HL-60/S4 treated with phorbol 12-myristate 13-acetate at 8.2 ng/mL for 4 days and 3 days (cell line): ENCODE measurements at regions not wholly inside any gene's neighbourhood (a gene's known extent, or its start where the extent isn't known, plus 50 kb on each side); places are given as distances from the start of the nearest gene placed in this dataset.
"Not testable (repeated sequence)": the region's sequence is repeated elsewhere in the genome, so short reads cannot be mapped to it uniquely, and the experiment has no call there.

Source experiments
- in situ Hi-C: fragments of 300-500 bp; cut with MboI; formaldehyde crosslinking; loops from 2 replicates; pipeline ENCODE4 v1.15.0; 2022; ENCODE audit warnings: low sequenced_read_pairs

DNA sequence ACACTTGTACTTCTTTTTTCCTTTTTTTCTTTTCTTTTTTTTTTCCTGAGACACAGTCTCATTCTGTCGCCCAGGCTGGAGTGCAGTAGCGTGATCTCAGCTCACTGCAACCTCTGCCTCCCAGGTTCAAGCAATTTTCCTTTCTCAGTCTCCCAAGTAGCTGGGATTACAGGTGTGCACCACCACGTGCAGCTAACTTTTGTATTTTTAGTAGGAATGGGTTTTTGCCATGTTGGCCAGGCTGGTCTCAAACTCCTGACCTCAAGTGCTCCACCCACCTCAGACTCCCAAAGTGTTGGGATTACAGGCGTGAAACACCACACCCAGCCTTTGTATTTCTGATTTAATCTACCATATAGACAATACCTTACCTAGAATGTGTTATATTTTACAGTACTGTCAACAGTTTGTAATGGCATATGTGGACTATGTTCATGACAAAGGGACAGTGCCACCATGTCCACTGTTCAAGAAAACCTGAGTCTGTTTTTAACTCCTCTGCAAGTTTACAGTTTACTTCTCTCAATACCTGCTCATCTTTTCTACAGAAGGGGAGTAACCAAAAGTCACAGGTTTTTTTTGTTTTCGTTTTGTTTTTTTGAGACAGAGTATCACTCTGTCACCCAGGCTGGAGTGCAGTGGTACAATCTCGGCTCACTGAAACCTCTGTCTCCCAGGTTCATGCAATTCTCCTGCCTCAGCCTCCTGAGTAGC, 223.9 kb upstream of the KLF14 start:
- in situ Hi-C loops, result not testable (repeated sequence)

DNA sequence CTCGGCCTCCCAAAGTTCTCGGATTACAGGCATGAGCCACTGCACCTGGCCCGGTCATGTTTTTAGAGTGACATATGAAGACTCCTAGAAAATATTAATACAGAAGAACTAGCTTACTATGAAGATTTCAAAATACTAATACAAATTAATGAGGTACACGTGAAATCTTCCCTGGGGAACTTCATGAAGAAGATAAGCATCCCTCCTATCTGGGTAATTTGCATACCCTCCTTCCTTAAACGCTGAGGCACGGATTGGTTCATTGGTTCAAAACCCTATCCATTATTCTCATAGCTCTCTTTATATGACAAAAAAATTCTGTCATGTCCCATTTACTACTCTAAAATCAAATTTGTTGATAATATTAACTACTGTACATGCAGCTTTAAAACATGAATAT, 224.8 kb upstream of the KLF14 start:
- in situ Hi-C loops, result no loop called here

DNA sequence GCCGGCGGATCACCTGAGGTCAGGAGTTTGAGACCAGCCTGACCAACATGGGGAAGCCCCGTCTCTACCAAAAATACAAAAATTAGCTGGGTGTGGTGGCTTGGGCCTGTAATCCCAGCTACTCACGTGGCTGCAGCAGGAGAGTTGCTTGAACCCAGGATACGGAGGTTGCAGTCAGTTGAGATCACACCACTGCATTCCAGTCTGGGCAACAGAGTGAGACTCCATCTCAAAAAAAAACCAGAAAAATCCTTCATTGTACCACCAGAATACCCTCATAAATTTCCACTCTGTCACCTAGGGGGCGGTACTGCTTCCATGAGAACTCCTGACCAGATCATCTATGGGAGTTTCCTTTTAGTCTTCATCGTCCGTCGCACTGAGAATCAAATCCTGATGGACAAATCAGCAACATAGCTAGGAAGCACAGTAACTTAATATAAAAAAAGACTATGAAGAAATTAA, 225.8 kb upstream of the KLF14 start:
- in situ Hi-C loops, result no loop called here

DNA sequence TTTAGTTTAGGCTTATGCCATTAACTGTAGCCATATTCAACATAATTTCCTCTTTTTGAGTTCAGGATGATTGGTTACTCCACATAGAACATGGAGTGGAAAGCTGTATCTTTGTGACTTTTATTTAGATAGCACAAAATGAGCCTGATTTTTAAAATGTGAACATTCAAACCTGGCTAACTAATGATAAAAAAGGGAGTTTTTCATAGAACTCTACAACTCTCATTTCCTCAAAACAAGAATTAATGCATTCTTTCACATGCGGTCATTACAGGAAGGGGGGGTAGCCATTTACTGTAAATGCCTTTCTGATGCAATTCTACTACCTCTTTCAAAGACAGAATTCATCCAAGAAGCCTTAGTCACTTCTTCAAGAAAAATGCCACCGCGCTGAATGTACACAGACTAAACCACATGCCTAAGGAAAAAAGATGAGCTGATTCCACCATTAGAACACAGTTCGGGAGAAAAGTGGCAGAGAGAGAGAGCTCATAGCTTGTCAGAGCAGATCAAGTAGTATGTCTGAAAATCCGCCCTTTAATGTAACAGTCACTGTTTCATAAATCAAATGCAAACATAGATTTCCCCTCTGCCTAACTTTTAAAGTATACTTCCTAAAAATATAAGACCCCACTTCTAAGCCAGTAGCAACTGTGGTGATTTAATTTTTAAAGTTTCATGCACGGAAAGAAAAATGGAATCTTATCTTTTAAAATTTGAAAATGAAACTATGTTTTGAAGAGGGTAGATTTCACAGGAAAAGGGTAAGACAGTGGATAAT, 226.4 kb upstream of the KLF14 start:
- in situ Hi-C loops, result no loop called here

DNA sequence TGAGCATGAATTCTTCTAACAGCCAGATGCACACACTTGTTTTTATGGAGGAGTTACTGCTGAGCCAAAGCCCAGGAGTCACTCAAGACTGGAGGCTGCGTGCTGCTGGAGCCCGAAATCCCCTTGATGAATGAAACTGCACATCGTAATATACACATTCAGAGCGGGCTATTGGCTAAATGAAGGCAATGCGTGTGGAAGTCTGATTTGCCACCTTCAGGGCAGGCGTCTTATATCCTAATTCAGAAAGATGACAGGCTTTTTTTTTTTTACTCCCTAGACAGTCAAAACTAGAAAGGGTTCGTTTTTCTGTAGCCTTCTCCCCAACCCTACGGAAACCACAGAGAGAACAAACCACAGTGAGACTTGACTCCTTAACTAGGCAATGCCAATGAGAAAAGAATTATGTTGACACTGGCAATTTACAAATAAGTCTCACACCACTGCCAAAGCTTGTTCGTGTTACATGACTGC, 227.2 kb upstream of the KLF14 start:
- in situ Hi-C loops, result no loop called here

DNA sequence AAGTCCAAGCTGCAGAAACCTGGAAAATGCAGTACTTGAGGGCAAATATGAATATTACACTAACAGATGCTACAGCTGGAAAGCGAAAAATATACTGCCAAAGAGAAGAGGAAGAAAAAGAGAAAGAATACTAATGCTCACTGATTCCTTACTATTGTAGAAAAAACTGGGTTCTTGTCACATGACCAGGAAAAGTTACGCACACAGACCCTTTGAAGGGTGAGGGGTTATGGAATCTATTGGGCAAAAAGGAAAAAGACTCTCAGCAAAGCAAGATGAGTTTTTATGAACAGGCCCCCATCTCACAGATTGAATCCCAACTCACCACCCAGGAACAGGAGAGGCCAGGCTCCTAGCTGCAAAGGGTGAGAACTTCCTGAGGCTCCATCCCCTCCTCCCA, 228.1 kb upstream of the KLF14 start:
- in situ Hi-C loops, result no loop called here

DNA sequence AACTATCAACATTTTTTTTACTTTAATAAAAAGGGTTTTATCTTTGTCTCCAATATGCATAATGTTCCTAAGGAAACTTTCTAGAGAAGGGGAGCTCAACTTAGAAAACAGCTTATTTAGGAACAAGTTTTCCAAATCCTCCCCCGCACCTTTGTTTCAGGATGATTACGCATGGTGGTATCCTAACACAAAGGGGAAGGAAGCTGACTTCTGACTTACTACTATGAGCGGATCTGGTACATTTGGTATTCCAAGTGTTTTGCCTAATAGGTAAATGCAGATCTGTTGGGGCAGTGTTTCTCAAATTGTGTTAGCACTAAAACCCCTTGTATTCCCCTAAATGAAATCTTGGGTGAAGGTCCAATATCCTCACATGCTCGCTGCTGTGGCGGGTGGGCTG, 229.3 kb upstream of the KLF14 start:
- in situ Hi-C loops, result no loop called here

DNA sequence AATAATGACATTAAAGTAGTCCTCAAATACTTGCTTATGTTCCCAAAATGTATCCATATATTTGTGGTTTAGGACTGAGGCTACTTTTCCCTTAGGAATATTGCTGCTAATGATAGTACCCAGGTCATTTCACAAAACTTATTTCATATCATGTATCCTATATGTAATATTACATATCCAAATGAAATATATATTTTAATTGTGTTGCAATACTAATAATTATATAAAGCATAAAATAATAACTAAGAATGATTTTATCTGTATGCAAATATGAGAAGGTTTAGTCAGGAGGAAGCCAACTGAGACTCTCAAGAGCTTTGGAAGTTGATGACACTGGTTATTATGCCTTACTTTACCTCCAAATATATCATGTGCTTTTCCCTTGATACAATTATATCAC, 231.5 kb upstream of the KLF14 start:
- in situ Hi-C loops, result no loop called here

DNA sequence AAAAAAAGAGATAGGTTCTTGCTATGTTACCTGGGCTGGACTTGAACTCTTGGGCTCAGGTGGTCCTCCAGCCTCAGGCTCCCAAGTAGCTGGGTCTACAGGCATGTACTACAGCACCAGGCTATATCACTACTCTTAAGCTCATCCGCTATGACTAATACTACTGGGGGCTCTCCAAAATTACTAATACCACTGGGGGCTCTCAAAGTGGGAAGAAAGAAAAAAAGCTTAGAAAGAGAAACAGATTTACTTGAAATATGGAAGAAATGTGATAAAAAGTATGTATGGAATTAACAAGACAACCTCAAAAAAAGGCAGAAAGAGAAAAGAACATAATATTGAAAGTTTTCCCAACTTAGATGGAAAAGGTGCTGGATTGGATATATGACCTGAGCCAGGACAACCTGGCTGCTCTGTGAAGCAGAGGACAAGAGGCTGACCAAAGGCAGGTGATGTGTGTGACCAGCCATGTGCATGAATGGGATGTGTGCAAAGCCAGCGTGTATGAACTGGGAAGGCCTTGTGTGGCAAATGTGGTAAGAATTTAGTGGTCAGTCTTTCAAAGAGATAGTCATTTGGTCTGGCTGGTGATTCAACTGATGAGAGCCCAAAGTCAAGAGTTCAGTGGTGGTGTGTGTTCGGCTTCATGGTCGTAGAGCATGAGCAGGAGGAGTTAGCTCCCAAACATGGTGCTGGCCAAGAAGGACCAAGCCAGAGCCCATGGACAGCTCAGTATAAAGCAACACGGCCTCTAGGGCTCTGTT, 232.4 kb upstream of the KLF14 start:
- in situ Hi-C loops, result no loop called here

DNA sequence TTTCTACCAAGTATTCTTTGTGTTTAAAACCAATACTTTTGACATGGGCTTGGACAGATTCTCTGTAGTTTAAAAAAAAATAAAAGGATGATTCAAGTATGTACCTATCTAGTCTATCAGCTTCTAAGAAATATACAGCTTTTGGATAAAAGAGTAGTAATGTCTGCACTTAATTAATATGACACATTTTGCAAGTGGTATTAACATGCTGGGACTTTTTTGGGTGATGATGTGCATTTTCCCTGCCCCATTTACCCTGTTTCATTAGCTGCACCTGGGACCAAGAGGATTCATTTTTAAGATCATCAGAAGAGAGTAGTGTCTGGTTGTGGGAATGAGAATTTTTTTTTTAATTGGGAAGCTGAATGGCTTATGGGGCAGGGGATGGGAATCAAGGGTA, 236.2 kb upstream of the KLF14 start:
- in situ Hi-C loops, result no loop called here

DNA sequence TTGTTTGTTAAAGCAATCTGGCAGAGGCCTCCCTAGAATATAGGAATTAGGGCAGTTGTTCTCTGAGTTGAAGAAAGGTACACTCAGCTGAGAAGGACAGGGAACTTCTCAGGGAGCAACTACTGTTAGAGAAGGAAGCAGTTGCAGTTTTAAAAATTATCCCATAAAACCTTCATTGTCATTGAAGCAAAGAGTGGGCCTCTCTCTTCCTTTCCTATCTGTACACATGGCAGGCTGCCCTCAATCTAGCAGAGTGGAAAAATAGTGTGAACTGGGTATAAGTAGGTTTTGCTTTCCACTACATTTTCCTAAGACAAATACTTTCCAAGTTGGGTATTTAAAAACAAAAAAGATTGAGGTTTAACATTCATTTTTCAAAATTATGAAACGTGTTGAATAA, 236.7 kb upstream of the KLF14 start:
- in situ Hi-C loops, result no loop called here

DNA sequence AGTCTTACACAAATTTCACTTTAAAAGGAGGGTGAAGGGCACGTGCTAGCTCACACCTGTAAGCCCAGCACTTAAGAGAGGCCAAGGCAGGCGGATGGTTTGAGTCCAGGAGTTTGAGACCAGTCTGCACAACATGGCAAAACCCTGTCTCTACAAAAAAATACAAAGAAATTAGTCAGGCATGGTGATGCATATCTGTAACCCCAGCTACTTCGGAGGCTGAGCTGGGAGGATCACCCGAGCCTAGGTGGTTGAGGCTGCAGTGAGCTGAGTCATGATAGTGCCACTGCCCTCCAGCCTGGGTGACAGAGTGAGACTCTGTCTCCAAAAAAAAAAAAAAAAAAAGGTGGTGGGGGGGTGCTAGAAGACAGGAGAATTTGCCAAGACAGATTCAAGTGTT, 237.3 kb upstream of the KLF14 start:
- in situ Hi-C loops, result no loop called here

DNA sequence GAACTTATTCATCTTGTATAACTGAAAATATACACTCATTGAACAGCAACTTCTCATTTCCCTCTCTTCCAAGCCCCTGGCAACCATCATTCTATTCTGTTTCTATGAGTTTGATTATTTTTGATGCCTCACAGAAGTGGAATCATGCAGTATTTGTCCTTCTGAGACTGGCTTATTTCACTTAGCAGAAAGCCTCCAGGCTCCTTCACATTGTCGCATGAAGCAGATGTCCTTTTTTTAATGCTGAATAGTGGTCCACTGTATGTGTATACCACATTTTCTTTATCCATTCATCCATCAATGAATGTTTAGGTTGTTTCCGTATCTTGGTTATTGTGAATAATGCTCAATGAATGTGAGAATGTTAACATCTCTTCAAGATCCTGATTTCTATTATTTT, 238.2 kb upstream of the KLF14 start:
- in situ Hi-C loops, result no loop called here

DNA sequence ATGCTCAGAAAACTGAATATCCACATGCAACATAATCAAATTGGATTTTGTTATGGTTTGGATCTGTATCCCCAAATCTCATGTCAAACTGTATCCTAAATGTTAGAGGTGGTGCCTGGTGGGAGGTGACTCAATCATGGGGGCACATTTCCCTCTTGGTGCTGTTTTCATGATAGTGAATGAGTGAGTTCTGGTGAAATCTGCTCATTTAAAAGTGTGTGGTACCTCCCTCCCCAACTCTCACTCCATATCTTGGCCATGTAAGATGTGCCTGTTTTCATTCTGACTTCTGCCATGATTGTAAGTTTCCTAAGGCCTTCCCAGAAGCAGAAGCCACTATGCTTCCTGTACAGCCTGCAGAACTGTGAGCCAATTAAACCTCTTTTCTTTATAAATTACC, 239.6 kb upstream of the KLF14 start:
- in situ Hi-C loops, result no loop called here

DNA sequence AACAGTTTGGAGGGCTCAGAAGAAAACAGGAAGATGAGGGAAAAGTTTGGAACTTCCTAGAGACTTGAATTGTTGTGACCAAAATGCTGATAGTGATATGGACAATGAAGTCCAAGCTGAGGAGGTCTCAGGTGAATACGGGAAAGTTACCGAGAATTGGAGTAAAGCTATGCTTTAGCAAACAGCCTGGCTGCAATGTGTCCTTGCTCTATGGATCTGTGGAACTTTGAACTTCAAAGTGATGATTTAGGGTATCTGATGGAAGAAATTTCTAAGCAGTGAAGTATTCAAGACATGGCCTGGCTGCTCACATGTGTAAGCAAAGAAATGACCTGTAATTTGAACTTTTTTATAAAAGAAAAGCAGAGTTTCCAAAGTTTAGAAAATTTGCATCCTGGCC, 240.2 kb upstream of the KLF14 start:
- in situ Hi-C loops, result no loop called here

DNA sequence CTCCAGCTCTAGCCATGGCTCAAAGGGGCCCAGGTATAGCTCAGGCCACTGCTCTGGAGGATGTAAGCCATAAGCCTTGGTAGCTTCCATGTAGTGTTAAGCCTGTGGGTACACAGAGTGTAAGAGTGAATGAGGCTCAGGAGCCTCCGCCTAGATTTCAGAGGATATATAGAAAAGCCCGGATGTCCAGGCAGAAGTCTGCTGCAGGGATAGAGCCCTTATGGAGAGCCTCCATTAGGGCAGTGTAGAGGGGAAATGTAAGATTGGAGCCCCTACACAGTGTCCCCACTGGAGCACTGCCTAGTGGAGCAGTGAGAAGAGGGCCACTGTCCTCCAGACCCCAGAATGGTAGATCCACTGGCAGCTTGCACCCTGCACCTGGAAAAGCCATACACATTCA, 240.8 kb upstream of the KLF14 start:
- in situ Hi-C loops, result no loop called here

DNA sequence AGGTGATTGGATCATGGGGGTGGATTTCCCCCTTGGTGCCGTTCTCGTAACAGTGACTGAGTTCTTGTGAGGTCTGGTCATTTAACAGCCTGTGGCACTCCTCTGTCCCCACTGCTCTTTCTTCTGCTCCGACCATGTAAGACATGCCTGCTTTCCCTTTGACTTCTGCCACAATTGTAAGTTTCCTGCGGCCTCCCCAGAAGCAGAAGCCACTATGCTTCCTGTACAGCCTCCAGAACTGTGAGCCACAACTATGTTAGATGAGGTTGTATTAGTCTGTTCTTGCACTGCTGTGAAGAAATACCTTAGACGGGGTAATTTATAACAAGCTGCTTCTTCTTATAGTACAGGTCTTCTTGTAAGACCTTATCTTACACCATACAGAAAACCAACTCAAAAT, 241.7 kb upstream of the KLF14 start:
- in situ Hi-C loops, result no loop called here

DNA sequence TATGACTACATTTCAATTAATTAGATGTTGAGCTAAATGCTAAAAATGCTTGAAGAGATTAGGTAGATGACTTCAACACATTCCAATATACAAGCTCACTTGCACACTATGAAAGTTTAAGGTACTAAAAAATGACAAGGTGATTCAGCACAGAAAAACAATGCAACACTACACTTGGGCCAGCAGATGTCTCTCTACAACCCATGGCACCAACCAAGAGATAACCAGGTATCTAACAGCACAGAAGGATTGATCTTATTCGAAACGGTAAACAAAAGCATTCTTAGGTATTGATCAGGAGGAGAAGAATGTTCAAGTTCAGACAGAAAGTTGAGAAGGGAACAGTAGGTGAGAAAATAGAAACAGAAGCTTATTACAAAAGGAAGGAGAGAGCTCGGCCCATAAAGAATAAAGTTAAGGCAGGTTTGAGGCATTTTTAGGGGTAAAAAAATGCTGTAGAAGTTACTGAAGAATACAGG, 248.2 kb upstream of the KLF14 start:
- in situ Hi-C loops, result no loop called here

DNA sequence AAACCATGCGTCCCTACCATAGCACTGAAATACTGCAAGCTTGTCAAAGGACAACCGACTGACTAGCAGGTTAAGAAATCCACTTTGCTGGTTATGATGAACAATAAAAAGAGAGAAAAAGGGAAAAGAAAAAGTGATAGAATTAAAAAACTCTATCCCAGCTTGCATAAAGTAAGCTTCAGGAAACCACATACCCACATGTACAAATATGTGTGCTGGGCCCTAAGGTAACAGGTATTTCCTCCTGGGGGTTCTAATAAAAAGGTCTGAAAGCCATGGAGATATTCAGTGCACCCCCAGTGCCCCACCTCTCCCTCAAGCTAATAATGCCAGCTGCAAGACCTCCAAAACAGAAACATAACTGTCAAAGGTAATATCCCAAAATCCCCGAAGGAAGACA, 248.6 kb upstream of the KLF14 start:
- in situ Hi-C loops, result no loop called here

DNA sequence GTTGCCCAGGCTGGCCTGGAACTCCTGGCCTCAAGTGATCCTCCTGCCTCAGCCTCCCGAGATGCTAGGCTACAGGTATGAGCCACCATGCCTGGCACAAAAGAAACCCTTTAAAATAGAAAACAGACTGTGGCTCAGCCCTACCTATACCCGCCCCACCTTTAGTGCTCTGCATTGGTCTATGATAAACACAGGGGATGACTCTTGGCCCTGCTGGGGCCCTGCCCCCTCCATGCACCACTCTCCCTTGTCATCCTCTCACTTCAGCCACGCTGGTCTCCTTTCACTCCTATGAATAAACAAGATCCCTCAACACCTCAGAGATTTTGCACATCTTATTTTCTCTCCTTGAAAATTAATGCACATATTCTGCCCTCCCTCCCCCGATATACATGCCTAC, 251.4 kb upstream of the KLF14 start:
- in situ Hi-C loops, result no loop called here

DNA sequence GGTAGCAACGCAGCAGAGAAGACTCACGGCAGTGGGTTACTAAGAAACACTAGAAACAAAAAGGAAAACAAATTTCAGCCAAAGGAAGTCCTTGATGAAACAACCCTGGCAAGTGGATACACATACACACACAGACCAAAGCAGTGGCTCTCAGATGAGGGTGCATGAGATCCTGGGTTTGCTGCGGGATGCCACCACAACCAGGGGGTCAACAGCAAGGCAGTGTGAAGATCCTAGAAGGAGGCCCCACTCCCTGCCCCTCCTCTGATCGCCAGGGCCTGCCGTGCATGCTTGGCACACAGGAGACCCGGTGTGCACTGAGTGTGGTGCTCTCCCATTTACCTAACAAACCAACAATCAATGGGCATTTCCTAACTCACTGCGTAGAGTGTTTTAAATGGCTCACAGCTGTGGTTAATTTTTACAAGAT, 252.3 kb upstream of the KLF14 start:
- in situ Hi-C loops, result no loop called here

DNA sequence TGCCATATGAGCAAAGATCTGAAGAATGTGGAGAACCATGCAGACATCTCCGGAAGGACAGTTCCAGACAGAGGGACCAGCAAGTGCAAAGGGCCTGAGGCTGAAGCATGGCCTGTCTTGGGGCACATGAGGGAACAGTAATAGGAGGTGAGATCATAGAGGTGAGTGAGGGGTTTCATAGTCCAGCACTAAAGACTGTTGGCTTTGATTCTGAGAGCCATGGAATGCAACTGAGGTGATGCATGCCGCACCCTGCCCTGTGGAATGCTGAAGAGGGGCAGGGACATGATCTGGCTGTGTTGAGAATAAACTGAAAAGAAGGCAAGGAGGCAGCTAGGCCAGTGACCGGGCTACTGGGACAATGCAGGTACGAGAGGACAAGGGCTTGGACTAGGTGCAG, 253.1 kb upstream of the KLF14 start:
- in situ Hi-C loops, result no loop called here
